Ishikawa (cell line): ENCODE measurements at regions not wholly inside any gene's neighbourhood (a gene's known extent, or its start where the extent isn't known, plus 50 kb on each side); places are given as distances from the start of the nearest gene placed in this dataset.

Experiments
- CEBPB ChIP-seq: IDR thresholded peaks from 2 replicates; pipeline ENCODE4 v1.6.1; 2012
- CREB1 ChIP-seq: IDR thresholded peaks from 2 replicates; pipeline ENCODE4 v1.6.1; 2012; ENCODE audit warnings: low read depth
- EGR1 ChIP-seq: IDR thresholded peaks from 2 replicates; pipeline ENCODE4 v1.6.1; 2012
- EP300 ChIP-seq: IDR thresholded peaks from 2 replicates; pipeline ENCODE4 v1.6.1; 2012; ENCODE audit warnings: borderline replicate concordance
- FOXM1 ChIP-seq: IDR thresholded peaks from 2 replicates; pipeline ENCODE4 v1.6.1; 2012; ENCODE audit warnings: low read depth, borderline replicate concordance
- NFIC ChIP-seq: IDR thresholded peaks from 2 replicates; pipeline ENCODE4 v1.6.1; 2012
- RAD21 ChIP-seq: IDR thresholded peaks from 2 replicates; pipeline ENCODE4 v1.6.1; 2012; ENCODE audit warnings: low read depth
- TAF1 ChIP-seq: IDR thresholded peaks from 2 replicates; pipeline ENCODE4 v1.6.1; 2012; ENCODE audit warnings: low read depth, mild to moderate bottlenecking
- TCF12 ChIP-seq: IDR thresholded peaks from 2 replicates; pipeline ENCODE4 v1.6.1; 2012; ENCODE audit warnings: low read depth
- TEAD4 ChIP-seq: IDR thresholded peaks from 2 replicates; pipeline ENCODE4 v1.6.1; 2012
- YY1 ChIP-seq: IDR thresholded peaks from 2 replicates; pipeline ENCODE4 v1.6.1; 2012; ENCODE audit warnings: low read depth
- ZBTB7A ChIP-seq: IDR thresholded peaks from 2 replicates; pipeline ENCODE4 v1.6.1; 2012; ENCODE audit warnings: low read depth
- TF ChIP-seq, protein P1 (sequence below): IDR thresholded peaks from 2 replicates; pipeline ENCODE4 v1.6.1; 2012
- TF ChIP-seq, protein P2 (sequence below): IDR thresholded peaks from 2 replicates; pipeline ENCODE4 v1.6.1; 2012; ENCODE audit warnings: low read depth, mild to moderate bottlenecking
- TF ChIP-seq, protein P3 (sequence below): IDR thresholded peaks from 2 replicates; pipeline ENCODE4 v1.6.1; 2012

GRCh38 chr4:12411072-12411471 is 982.4 kb upstream of the HS3ST1 start:
- TF ChIP-seq TAF1 (no peak), RAD21 (no peak)

DNA sequence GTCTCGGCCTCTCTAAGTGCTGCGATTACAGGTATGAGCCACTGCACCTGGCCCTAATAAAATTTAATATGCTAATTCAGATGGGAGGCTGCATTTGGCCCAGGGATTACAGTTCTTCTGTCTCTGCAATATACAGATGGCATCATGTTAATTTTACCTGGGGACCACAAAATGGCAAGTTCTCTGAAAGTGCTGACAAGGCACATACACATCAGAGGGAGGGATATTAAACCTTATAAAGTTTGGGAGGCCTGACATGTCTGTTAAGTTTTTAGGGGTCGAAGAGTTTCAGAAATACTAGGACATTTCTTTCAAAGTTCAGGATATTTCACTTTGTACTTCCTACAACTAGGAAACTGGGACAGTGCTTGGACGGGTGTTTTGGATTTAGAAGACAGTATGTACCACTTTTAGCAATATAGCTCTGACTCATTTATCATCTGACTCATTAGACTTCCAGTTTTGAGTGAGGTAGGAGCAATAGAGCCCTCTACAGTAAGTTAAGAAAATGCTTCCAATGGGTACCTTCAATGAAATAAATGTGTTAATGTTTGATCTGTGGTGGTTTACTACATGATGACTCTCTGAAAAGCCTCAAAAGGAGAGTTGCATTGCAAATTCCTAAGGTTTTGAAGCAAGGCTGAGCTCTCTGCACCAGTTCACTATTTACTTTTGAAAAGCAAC is 981.0 kb upstream of the HS3ST1 start:
- TF ChIP-seq CEBPB: no peak
- TF ChIP-seq ZBTB7A: no peak
- TF ChIP-seq, protein P1, sequence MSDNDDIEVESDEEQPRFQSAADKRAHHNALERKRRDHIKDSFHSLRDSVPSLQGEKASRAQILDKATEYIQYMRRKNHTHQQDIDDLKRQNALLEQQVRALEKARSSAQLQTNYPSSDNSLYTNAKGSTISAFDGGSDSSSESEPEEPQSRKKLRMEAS: no peak

GRCh38 chr4:12408364-12408763 is 979.7 kb upstream of the HS3ST1 start:
- TF ChIP-seq YY1: no peak
- no peak for TF ChIP-seq ZBTB7A
- TF ChIP-seq CREB1: no peak
- TF ChIP-seq EGR1: no peak
- no peak for TF ChIP-seq RAD21
- no peak for TF ChIP-seq CEBPB
- TF ChIP-seq TEAD4: no peak
- no peak for TF ChIP-seq NFIC
- TF ChIP-seq FOXM1: no peak
- no peak for TF ChIP-seq TCF12
- TF ChIP-seq EP300: no peak
- TF ChIP-seq TAF1: no peak
- TF ChIP-seq, protein P2, sequence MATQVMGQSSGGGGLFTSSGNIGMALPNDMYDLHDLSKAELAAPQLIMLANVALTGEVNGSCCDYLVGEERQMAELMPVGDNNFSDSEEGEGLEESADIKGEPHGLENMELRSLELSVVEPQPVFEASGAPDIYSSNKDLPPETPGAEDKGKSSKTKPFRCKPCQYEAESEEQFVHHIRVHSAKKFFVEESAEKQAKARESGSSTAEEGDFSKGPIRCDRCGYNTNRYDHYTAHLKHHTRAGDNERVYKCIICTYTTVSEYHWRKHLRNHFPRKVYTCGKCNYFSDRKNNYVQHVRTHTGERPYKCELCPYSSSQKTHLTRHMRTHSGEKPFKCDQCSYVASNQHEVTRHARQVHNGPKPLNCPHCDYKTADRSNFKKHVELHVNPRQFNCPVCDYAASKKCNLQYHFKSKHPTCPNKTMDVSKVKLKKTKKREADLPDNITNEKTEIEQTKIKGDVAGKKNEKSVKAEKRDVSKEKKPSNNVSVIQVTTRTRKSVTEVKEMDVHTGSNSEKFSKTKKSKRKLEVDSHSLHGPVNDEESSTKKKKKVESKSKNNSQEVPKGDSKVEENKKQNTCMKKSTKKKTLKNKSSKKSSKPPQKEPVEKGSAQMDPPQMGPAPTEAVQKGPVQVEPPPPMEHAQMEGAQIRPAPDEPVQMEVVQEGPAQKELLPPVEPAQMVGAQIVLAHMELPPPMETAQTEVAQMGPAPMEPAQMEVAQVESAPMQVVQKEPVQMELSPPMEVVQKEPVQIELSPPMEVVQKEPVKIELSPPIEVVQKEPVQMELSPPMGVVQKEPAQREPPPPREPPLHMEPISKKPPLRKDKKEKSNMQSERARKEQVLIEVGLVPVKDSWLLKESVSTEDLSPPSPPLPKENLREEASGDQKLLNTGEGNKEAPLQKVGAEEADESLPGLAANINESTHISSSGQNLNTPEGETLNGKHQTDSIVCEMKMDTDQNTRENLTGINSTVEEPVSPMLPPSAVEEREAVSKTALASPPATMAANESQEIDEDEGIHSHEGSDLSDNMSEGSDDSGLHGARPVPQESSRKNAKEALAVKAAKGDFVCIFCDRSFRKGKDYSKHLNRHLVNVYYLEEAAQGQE: no peak
- TF ChIP-seq, protein P1: no peak
- TF ChIP-seq, protein P3, sequence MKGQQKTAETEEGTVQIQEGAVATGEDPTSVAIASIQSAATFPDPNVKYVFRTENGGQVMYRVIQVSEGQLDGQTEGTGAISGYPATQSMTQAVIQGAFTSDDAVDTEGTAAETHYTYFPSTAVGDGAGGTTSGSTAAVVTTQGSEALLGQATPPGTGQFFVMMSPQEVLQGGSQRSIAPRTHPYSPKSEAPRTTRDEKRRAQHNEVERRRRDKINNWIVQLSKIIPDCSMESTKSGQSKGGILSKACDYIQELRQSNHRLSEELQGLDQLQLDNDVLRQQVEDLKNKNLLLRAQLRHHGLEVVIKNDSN: no peak

DNA sequence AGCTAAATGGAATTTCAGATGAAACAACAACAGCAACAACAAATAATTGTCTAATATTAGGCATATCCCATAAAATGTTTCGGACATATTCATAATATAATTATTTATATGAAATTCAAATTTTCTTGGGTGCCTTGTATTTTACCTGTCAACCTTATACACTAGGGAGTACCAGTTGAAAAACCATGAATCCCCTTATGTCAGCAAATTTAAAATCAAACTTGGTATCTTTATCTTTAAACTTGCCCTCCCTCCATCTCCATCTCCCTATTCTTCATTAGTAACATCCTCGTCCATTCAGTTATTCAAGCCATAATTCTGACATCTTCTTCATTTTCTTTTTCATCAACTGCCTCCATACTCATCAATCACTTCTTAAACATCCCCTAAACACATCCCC is 974.5 kb upstream of the HS3ST1 start:
- TF ChIP-seq TEAD4: no peak
- TF ChIP-seq YY1: no peak
- TF ChIP-seq TCF12: no peak
- no peak for TF ChIP-seq ZBTB7A
- TF ChIP-seq FOXM1: no peak
- no peak for TF ChIP-seq CEBPB
- TF ChIP-seq TAF1: no peak

DNA sequence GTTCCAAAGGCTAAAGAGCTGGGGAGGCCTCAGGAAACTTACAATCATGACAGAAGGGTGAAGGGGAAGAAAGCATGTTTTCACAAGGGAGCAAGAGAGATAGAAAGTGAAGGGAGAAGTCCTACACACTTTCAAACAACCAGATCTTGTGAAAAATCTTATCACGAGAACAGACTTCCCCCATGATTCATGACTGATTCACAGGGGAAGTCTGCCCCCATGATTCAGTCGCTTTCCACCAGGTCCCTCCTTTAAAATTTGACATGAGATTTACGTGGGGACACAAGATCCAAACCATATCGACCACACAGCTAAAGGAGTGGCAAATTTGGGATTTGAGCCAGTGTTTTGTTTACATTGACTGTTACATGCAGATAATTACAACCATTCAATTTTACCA is 971.1 kb upstream of the HS3ST1 start:
- TF ChIP-seq TEAD4 (no peak), TAF1 (no peak), CREB1 (no peak), FOXM1 (no peak), TCF12 (no peak), ZBTB7A (no peak), CEBPB (no peak), RAD21 (no peak), EP300 (no peak), EGR1 (no peak), YY1 (no peak), NFIC (no peak)
- TF ChIP-seq, protein P2: no peak
- TF ChIP-seq, protein P3: no peak
- TF ChIP-seq, protein P1: no peak

DNA sequence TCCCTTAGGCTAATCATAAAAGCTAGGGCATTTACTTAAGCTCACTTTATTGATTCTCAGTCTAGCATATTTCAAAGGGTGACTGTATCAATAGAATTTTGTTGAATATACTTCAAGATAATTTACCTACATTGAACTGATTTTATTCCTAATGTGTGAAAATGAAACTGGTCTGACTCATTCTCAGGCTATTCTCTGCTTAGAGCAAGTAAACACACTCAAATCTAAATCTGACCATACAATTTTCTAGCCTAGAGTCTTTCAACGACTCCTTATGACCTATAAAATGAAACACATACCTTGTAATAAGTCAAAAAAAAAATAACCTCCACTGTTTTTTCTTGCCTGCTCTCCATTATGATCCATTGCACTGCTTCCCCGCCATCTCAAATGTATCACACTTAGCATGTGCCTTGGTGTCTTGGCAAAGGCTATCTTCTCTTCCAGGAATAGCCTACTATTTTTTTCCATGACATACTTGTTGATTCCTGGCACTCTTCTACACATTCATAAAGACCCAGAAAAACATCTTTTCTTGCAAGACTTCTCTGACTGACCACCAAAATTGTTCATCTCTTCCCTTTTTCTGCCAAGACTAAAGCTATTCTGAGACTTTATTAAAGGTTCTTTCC is 965.1 kb upstream of the HS3ST1 start:
- TF ChIP-seq, protein P1: no peak
- TF ChIP-seq TEAD4: no peak
- no peak for TF ChIP-seq TCF12
- TF ChIP-seq ZBTB7A: no peak
- no peak for TF ChIP-seq NFIC
- TF ChIP-seq EP300: no peak
- no peak for TF ChIP-seq CEBPB
- TF ChIP-seq EGR1: no peak
- TF ChIP-seq, protein P2: no peak
- no peak for TF ChIP-seq TAF1
